ENCODE measurements at regions not wholly inside any gene's neighbourhood (a gene's known extent, or its start where the extent isn't known, plus 50 kb on each side); places are given as distances from the start of the nearest gene placed in this dataset.

- no peak for ATAC-seq (ENCODE audit: poor library complexity)
- Mint-ChIP-seq H3K36me3 (ENCODE audit: low read depth) (no peaks in the 10 kb centered on the region), H3K9me3 (peaks cover 3% of the 10 kb centered on the region), H3K27me3 (peaks cover 48% of the 10 kb centered on the region), H3K4me3 (no peak overlapping the region), H3K27ac (no peak overlapping the region), H3K4me1 (ENCODE audit: low read depth) (no peaks in the 10 kb centered on the region)
- H3K9me3 ChIP-seq (ENCODE audit: control insufficient read depth in 1 of 2, insufficient read depth in 1 of 2, low read length in 2 of 2), result peaks cover 0 to 4% of the 10 kb centered on the region in 2 experiments
- intact Hi-C loops (cut with DNase I, micrococcal nuclease), result no loop called here
- ChIA-PET POLR2A (no interaction called here), CTCF (no interaction called here)
- H3K36me3 ChIP-seq (ENCODE audit: insufficient read depth, low read length), result no peaks in the 10 kb centered on the region
- no peaks in the 10 kb centered on the region for H3K4me1 ChIP-seq (ENCODE audit: insufficient read depth, low read length)
- no peak for TF ChIP-seq CTCF (IDR thresholded peaks at IDR 0.05)
- DNase-seq, result no peak
- H3K4me3 ChIP-seq (ENCODE audit: low read length), result no peak overlapping the region
- no peak overlapping the region for H3K27ac ChIP-seq (ENCODE audit: low read depth in 1 of 2, low read length in 2 of 2)
- peaks cover 3 to 9% of the 10 kb centered on the region in 2 experiments for H3K27me3 ChIP-seq (ENCODE audit: control insufficient read depth in 1 of 2, insufficient read depth in 2 of 2, low read length in 2 of 2)
Observed at GRCh38 chr12:56872366-56872765, 61.8 kb downstream of the SDR9C7 start.

GRCh38 chr12:56867216-56867615 lies 67.0 kb downstream of the SDR9C7 start:
- H3K9me3 Mint-ChIP-seq, result peaks cover 24% of the 10 kb centered on the region
- H3K27me3 Mint-ChIP-seq, result peaks cover 33% of the 10 kb centered on the region
- peaks cover 17% of the 10 kb centered on the region for H3K36me3 Mint-ChIP-seq (ENCODE audit: low read depth)
- ATAC-seq (ENCODE audit: poor library complexity) (no peak), DNase-seq (no peak)
- H3K36me3 ChIP-seq (ENCODE audit: insufficient read depth, low read length), result no peaks in the 10 kb centered on the region
- ChIA-PET CTCF (no interaction called here), POLR2A (no interaction called here)
- H3K27ac ChIP-seq (ENCODE audit: low read depth in 1 of 2, low read length in 2 of 2), result no peak overlapping the region
- no peaks in the 10 kb centered on the region for H3K4me1 ChIP-seq (ENCODE audit: insufficient read depth, low read length)
- intact Hi-C loops (cut with DNase I, micrococcal nuclease), result no loop called here
- H3K4me3 Mint-ChIP-seq, result no peak overlapping the region
- H3K4me1 Mint-ChIP-seq (ENCODE audit: low read depth), result no peaks in the 10 kb centered on the region
- peaks cover 22 to 40% of the 10 kb centered on the region in 2 experiments for H3K9me3 ChIP-seq (ENCODE audit: control insufficient read depth in 1 of 2, insufficient read depth in 1 of 2, low read length in 2 of 2)
- H3K27me3 ChIP-seq (ENCODE audit: control insufficient read depth in 1 of 2, insufficient read depth in 2 of 2, low read length in 2 of 2), result peaks cover 0 to 3% of the 10 kb centered on the region in 2 experiments
- no peak for TF ChIP-seq CTCF (IDR thresholded peaks at IDR 0.05)
- no peak overlapping the region for H3K27ac Mint-ChIP-seq
- H3K4me3 ChIP-seq (ENCODE audit: low read length), result no peak overlapping the region

- intact Hi-C loops (cut with DNase I, micrococcal nuclease), result no loop called here
- Histone ChIP-seq H3K36me3 (ENCODE audit: insufficient read depth, low read length) (no peaks in the 10 kb centered on the region), H3K4me1 (ENCODE audit: insufficient read depth, low read length) (no peaks in the 10 kb centered on the region), H3K27me3 (ENCODE audit: control insufficient read depth in 1 of 2, insufficient read depth in 2 of 2, low read length in 2 of 2) (peaks cover 0 to 3% of the 10 kb centered on the region in 2 experiments), H3K4me3 (ENCODE audit: low read length) (no peak overlapping the region), H3K27ac (ENCODE audit: low read depth in 1 of 2, low read length in 2 of 2) (no peak overlapping the region), H3K9me3 (ENCODE audit: control insufficient read depth in 1 of 2, insufficient read depth in 1 of 2, low read length in 2 of 2) (peaks cover 22 to 47% of the 10 kb centered on the region in 2 experiments)
- Mint-ChIP-seq H3K36me3 (ENCODE audit: low read depth) (peaks cover 17% of the 10 kb centered on the region), H3K27me3 (peaks cover 31% of the 10 kb centered on the region), H3K27ac (no peak overlapping the region), H3K9me3 (peaks cover 25% of the 10 kb centered on the region), H3K4me3 (no peak overlapping the region), H3K4me1 (ENCODE audit: low read depth) (no peaks in the 10 kb centered on the region)
- CTCF ChIA-PET, result no interaction called here
- no peak for TF ChIP-seq CTCF (IDR thresholded peaks at IDR 0.05)
- POLR2A ChIA-PET, result no interaction called here
- DNase-seq (no peak), ATAC-seq (ENCODE audit: poor library complexity) (no peak)
Observed at GRCh38 chr12:56866493-56866892, 67.7 kb downstream of the SDR9C7 start.

Data from CD4-positive, alpha-beta T cell (primary cell).